OCI-LY1 (cell line): ENCODE measurements at regions not wholly inside any gene's neighbourhood (a gene's known extent, or its start where the extent isn't known, plus 50 kb on each side); places are given as distances from the start of the nearest gene placed in this dataset.

Source experiments
- H2AFZ ChIP-seq: fragments of 200-600 bp; sonication (generic), shearing (Covaris generic); 2 replicates; pipeline ENCODE4 v1.6.0; 2014; ENCODE audit warnings: antibody characterized with exemption, mild to moderate bottlenecking, low read length
- H3F3A ChIP-seq: fragments of 200-600 bp; sonication (generic), shearing (Covaris generic); 2 replicates; pipeline ENCODE4 v1.6.0; 2014; ENCODE audit warnings: mild to moderate bottlenecking, antibody characterized with exemption, low read length, moderate library complexity; ENCODE audit not compliant: insufficient read depth
- H3K27ac ChIP-seq: fragments of 200-600 bp; sonication (generic); 2 replicates; pipeline ENCODE4 v1.5.1; 2014; ENCODE audit warnings: low read length, mixed run types, mild to moderate bottlenecking, low read depth; ENCODE audit not compliant: poor library complexity, severe bottlenecking
- H3K27me3 ChIP-seq: fragments of 200-600 bp; sonication (generic); 2 replicates; pipeline ENCODE4 v1.6.0; 2014; ENCODE audit warnings: antibody characterized with exemption, mild to moderate bottlenecking, low read length, moderate library complexity; ENCODE audit not compliant: insufficient read depth
- H3K36me3 ChIP-seq: fragments of 200-600 bp; sonication (generic); 2 replicates; pipeline ENCODE4 v1.6.1; 2014; ENCODE audit warnings: mild to moderate bottlenecking, antibody characterized with exemption, low read length, moderate library complexity, mixed read lengths; ENCODE audit not compliant: insufficient read depth
- H3K4me1 ChIP-seq: fragments of 200-600 bp; sonication (generic); 2 replicates; pipeline ENCODE4 v1.5.1; 2014; ENCODE audit warnings: mild to moderate bottlenecking, low read length, moderate library complexity; ENCODE audit not compliant: insufficient read depth, severe bottlenecking
- H3K4me2 ChIP-seq: fragments of 200-600 bp; sonication (generic), shearing (Covaris generic); 2 replicates; pipeline ENCODE4 v1.6.1; 2014; ENCODE audit warnings: low read length
- H3K4me3 ChIP-seq: fragments of 200-600 bp; sonication (generic); 2 replicates; pipeline ENCODE4 v1.5.1; 2014; ENCODE audit warnings: low read length, low read depth, mild to moderate bottlenecking, mixed read lengths; ENCODE audit not compliant: poor library complexity, severe bottlenecking
- H3K79me2 ChIP-seq: fragments of 200-600 bp; shearing (Covaris generic); 2 replicates; pipeline ENCODE4 v1.6.1; 2016; ENCODE audit warnings: mixed run types, low read length, mixed read lengths; ENCODE audit not compliant: insufficient read depth
- H3K9ac ChIP-seq: fragments of 200-600 bp; sonication (generic), shearing (Covaris generic); 2 replicates; pipeline ENCODE4 v1.6.1; 2014; ENCODE audit warnings: mild to moderate bottlenecking, low read length, mixed read lengths
- H3K9me2 ChIP-seq: fragments of 200-600 bp; sonication (generic), shearing (Covaris generic); 2 replicates; pipeline ENCODE4 v1.6.1; 2014; ENCODE audit warnings: low read depth, mild to moderate bottlenecking, low read length, mixed read lengths
- H3K9me3 ChIP-seq: fragments of 200-600 bp; shearing (Covaris generic); 2 replicates; pipeline ENCODE4 v1.6.1; 2014; ENCODE audit warnings: low read length, mixed read lengths
- H4K20me1 ChIP-seq: fragments of 200-600 bp; sonication (generic), shearing (Covaris generic); 2 replicates; pipeline ENCODE4 v1.6.0; 2016; ENCODE audit warnings: mild to moderate bottlenecking, low read length; ENCODE audit not compliant: insufficient read depth
- EZH2 ChIP-seq: fragments of 200-600 bp; sonication (generic), shearing (Covaris generic); IDR thresholded peaks from 2 replicates; pipeline ENCODE4 v1.8.0; 2017; ENCODE audit warnings: borderline replicate concordance, mixed run types, mild to moderate bottlenecking, antibody characterized with exemption, low read length, moderate library complexity, mixed read lengths
- TF ChIP-seq, protein P1 (sequence below): fragments of 200-600 bp; sonication (generic), shearing (Covaris generic); IDR thresholded peaks from 2 replicates; pipeline ENCODE4 v1.5.1; 2017; ENCODE audit warnings: mild to moderate bottlenecking, antibody characterized with exemption, low read length, moderate library complexity, mixed read lengths

DNA sequence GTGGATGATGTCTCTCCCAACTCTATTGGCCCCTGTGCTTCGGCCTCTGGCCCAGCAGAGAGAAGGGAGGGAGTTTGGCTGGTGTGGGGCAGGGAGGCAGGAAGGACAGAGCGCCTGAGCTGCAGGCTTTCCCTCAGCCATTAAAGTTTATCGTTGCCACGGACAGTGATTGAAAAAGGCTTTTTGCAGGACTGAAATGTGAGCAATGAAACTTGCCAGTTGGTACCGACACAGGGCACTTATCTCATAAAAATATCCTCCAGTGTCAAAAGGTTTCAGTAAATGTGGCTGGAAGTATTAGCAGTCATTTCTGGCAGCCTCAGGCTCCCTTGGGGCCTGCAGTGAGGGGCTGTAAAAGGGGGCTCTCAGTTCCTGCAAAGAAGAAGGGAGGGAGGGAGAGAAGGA lies 169.2 kb downstream of the GLI2 start:
- Histone ChIP-seq H3K79me2 (no peaks in the 10 kb centered on the region), H2AFZ (no peak overlapping the region), H4K20me1 (no peaks in the 10 kb centered on the region), H3K27ac (no peak overlapping the region), H3K4me3 (no peak overlapping the region), H3K4me2 (no peak overlapping the region), H3F3A (no peaks in the 10 kb centered on the region), H3K9ac (no peak overlapping the region), H3K4me1 (no peaks in the 10 kb centered on the region), H3K27me3 (no peaks in the 10 kb centered on the region), H3K36me3 (no peaks in the 10 kb centered on the region), H3K9me2 (no peaks in the 10 kb centered on the region), H3K9me3 (no peaks in the 10 kb centered on the region)
- TF ChIP-seq, protein P1, sequence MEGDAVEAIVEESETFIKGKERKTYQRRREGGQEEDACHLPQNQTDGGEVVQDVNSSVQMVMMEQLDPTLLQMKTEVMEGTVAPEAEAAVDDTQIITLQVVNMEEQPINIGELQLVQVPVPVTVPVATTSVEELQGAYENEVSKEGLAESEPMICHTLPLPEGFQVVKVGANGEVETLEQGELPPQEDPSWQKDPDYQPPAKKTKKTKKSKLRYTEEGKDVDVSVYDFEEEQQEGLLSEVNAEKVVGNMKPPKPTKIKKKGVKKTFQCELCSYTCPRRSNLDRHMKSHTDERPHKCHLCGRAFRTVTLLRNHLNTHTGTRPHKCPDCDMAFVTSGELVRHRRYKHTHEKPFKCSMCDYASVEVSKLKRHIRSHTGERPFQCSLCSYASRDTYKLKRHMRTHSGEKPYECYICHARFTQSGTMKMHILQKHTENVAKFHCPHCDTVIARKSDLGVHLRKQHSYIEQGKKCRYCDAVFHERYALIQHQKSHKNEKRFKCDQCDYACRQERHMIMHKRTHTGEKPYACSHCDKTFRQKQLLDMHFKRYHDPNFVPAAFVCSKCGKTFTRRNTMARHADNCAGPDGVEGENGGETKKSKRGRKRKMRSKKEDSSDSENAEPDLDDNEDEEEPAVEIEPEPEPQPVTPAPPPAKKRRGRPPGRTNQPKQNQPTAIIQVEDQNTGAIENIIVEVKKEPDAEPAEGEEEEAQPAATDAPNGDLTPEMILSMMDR, result no peak
- no peak for TF ChIP-seq EZH2

DNA sequence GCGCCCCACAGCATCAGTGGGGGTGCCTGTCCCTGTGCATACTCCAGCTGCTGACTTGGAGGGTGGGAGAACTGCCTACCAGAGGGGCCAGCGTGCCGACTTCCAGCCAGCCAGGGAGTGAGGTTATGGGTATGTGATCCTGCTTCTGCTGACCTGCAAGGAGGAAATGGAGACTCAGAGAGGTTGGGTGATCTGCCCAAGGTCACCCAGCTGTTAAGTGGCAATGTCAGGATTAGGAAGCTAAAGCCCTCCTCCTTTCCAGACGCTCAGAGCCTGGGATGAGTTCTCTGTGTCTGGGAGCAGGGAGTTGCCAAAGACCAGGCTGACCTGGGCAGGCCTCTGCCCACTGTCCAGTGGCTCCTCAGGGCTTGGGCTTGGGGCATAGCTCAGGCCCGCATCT lies 169.6 kb downstream of the GLI2 start:
- no peaks in the 10 kb centered on the region for H3F3A ChIP-seq
- TF ChIP-seq, protein P1, result no peak
- TF ChIP-seq EZH2, result no peak
- H3K4me2 ChIP-seq, result no peak overlapping the region
- no peaks in the 10 kb centered on the region for H3K9me3 ChIP-seq
- H4K20me1 ChIP-seq, result no peaks in the 10 kb centered on the region
- H2AFZ ChIP-seq, result no peak overlapping the region
- H3K9ac ChIP-seq, result no peak overlapping the region
- H3K4me3 ChIP-seq, result no peak overlapping the region
- no peaks in the 10 kb centered on the region for H3K79me2 ChIP-seq
- H3K36me3 ChIP-seq, result no peaks in the 10 kb centered on the region
- no peaks in the 10 kb centered on the region for H3K27me3 ChIP-seq
- no peaks in the 10 kb centered on the region for H3K9me2 ChIP-seq
- no peak overlapping the region for H3K27ac ChIP-seq
- no peaks in the 10 kb centered on the region for H3K4me1 ChIP-seq

DNA sequence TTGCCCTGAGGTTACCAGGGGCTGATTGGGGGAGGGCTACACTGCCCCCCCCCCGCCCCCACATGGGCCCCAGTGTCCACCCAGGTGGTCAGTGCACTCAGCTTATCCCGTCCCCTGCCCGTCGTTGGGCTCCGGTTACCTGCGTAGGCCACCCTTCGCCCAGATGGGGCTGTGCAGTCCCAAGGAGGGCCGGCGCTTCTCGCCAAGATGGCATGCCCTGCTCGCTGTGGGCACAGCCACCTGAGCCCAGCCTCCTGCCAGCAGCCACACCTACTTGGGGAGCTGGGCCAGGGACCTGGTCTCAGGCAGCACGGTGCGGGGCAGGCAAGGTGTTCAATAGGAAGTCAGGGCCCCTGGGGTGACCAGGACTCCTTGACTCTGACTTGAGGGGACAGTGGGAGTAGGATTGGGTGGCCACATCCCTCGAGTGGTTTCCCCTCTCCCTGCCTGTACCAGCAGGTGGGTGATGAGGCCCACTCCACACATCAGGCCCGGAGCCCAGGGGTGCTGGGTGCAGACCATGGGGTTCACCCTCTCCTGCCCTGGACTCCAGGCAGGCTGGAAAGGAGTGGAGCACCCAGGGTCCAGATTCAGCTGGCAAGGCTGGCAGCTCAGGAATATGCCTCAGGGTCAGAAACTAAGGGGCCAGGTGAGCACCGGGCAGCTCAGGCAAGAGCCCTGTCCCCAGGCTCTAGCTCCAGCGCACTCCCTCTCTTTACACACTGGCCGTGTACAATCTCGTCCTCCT lies 170.3 kb downstream of the GLI2 start:
- no peak for TF ChIP-seq EZH2
- TF ChIP-seq, protein P1, result no peak
- H3K27ac ChIP-seq, result no peak overlapping the region

More for the DNA sequence above, 170.3 kb downstream of the GLI2 start:
- Histone ChIP-seq H3K79me2 (no peaks in the 10 kb centered on the region), H3K27me3 (no peaks in the 10 kb centered on the region), H2AFZ (no peak overlapping the region), H3K9me3 (no peaks in the 10 kb centered on the region), H3F3A (no peaks in the 10 kb centered on the region), H3K9ac (no peak overlapping the region), H3K36me3 (no peaks in the 10 kb centered on the region), H4K20me1 (no peaks in the 10 kb centered on the region), H3K4me2 (no peak overlapping the region), H3K4me3 (no peak overlapping the region), H3K4me1 (no peaks in the 10 kb centered on the region), H3K9me2 (no peaks in the 10 kb centered on the region)
